H9 (cell line): ENCODE measurements at regions not wholly inside any gene's neighbourhood (a gene's known extent, or its start where the extent isn't known, plus 50 kb on each side); places are given as distances from the start of the nearest gene placed in this dataset.

Experiments used
- DNase-seq: peaks from one replicate; pipeline ENCODE4 v3.0.0-alpha.2; 2017
- H2AFZ ChIP-seq: one replicate; pipeline ENCODE4 v1.6.1; 2013; ENCODE audit warnings: mild to moderate bottlenecking, low read length, control low read depth, moderate library complexity
- H2AK5ac ChIP-seq: 2 replicates; pipeline ENCODE4 v1.6.1; 2013; ENCODE audit warnings: low read length, control low read depth, mixed read lengths; ENCODE audit not compliant: insufficient read length
- H2BK120ac ChIP-seq: one replicate; pipeline ENCODE4 v1.6.1; 2013; ENCODE audit warnings: low read depth, mild to moderate bottlenecking, low read length, control low read depth, inconsistent platforms; ENCODE audit not compliant: poor library complexity, severe bottlenecking
- H2BK12ac ChIP-seq: 2 replicates; pipeline ENCODE4 v1.6.1; 2013; ENCODE audit warnings: low read length, control low read depth, mixed read lengths, low read depth; ENCODE audit not compliant: insufficient read length
- H2BK15ac ChIP-seq: 2 replicates; pipeline ENCODE4 v1.6.1; 2013; ENCODE audit warnings: low read depth, low read length, control low read depth
- H2BK20ac ChIP-seq: one replicate; pipeline ENCODE4 v1.6.1; 2013; ENCODE audit warnings: low read depth, mild to moderate bottlenecking, low read length, control low read depth, inconsistent platforms; ENCODE audit not compliant: poor library complexity, severe bottlenecking
- H2BK5ac ChIP-seq: 2 replicates; pipeline ENCODE4 v1.6.1; 2013; ENCODE audit warnings: low read length, control low read depth, mixed read lengths; ENCODE audit not compliant: insufficient read length
- H3K14ac ChIP-seq: 2 replicates; pipeline ENCODE4 v1.6.1; 2013; ENCODE audit warnings: low read length, control low read depth; ENCODE audit not compliant: insufficient read depth
- H3K18ac ChIP-seq: 2 replicates; pipeline ENCODE4 v1.6.1; 2013; ENCODE audit warnings: low read depth, mild to moderate bottlenecking, mixed read lengths, low read length, control low read depth; ENCODE audit not compliant: insufficient read length
- H3K23ac ChIP-seq: 2 replicates; pipeline ENCODE4 v1.6.1; 2013; ENCODE audit warnings: low read length, control low read depth, mixed read lengths, low read depth; ENCODE audit not compliant: insufficient read length
- H3K23me2 ChIP-seq: 2 replicates; pipeline ENCODE4 v1.6.1; 2013; ENCODE audit warnings: low read depth, mild to moderate bottlenecking, mixed read lengths, low read length, control low read depth; ENCODE audit not compliant: insufficient read length, poor library complexity, severe bottlenecking
- H3K27ac ChIP-seq: 2 replicates; pipeline ENCODE4 v1.5.1; 2013; ENCODE audit warnings: low read length, control low read depth, mixed read lengths, low read depth; ENCODE audit not compliant: insufficient read length
- H3K27me3 ChIP-seq: 2 replicates; pipeline ENCODE4 v1.6.1; 2013; ENCODE audit warnings: low read length, control low read depth, inconsistent platforms; ENCODE audit not compliant: insufficient read depth
- H3K4ac ChIP-seq: 2 replicates; pipeline ENCODE4 v1.6.1; 2013; ENCODE audit warnings: low read depth, mild to moderate bottlenecking, control low read depth, inconsistent platforms, low read length, moderate library complexity
- H3K4me1 ChIP-seq: 2 replicates; pipeline ENCODE4 v1.6.1; 2013; ENCODE audit warnings: low read length, control low read depth, inconsistent platforms; ENCODE audit not compliant: insufficient read depth
- H3K4me2 ChIP-seq: 2 replicates; pipeline ENCODE4 v1.6.1; 2013; ENCODE audit warnings: low read length, control low read depth, mixed read lengths; ENCODE audit not compliant: insufficient read length, insufficient read depth
- H3K56ac ChIP-seq: 2 replicates; pipeline ENCODE4 v1.6.1; 2013; ENCODE audit warnings: low read depth, mild to moderate bottlenecking, mixed read lengths, low read length, control low read depth; ENCODE audit not compliant: insufficient read length
- H3K79me1 ChIP-seq: 2 replicates; pipeline ENCODE4 v1.6.1; 2013; ENCODE audit warnings: low read depth, mild to moderate bottlenecking, moderate library complexity, low read length, control low read depth, inconsistent platforms; ENCODE audit not compliant: insufficient read depth, poor library complexity, severe bottlenecking
- H3K79me2 ChIP-seq: 2 replicates; pipeline ENCODE4 v1.6.1; 2013; ENCODE audit warnings: low read length, control low read depth, inconsistent platforms; ENCODE audit not compliant: insufficient read depth
- H3K9ac ChIP-seq: 2 replicates; pipeline ENCODE4 v1.6.1; 2013; ENCODE audit warnings: low read length, control low read depth, mixed read lengths; ENCODE audit not compliant: insufficient read length; ENCODE audit errors: extremely low read depth
- H3K9me3 ChIP-seq: one replicate; pipeline ENCODE4 v1.6.1; 2013; ENCODE audit warnings: low read depth, low read length, inconsistent platforms; ENCODE audit not compliant: control insufficient read depth
- H3T11ph ChIP-seq: one replicate; pipeline ENCODE4 v1.6.1; 2013; ENCODE audit warnings: mild to moderate bottlenecking, low read length, control low read depth, inconsistent platforms
- H4K20me1 ChIP-seq: one replicate; pipeline ENCODE4 v1.6.1; 2013; ENCODE audit not compliant: control insufficient read depth, insufficient read length, insufficient read depth
- H4K5ac ChIP-seq: 2 replicates; pipeline ENCODE4 v1.6.1; 2013; ENCODE audit warnings: low read depth, mild to moderate bottlenecking, mixed read lengths, low read length, control low read depth; ENCODE audit not compliant: insufficient read length
- H4K8ac ChIP-seq: replicated peaks from 2 replicates; pipeline ENCODE4 v1.6.1; 2013; ENCODE audit warnings: low read length, control low read depth, mixed read lengths, low read depth; ENCODE audit not compliant: insufficient read length
- H4K91ac ChIP-seq: 2 replicates; pipeline ENCODE4 v1.6.1; 2013; ENCODE audit warnings: low read depth, mild to moderate bottlenecking, moderate library complexity, mixed read lengths, low read length, control low read depth; ENCODE audit not compliant: insufficient read length
- H3K27ac Mint-ChIP-seq, 3 experiments: 2 replicates in 2 of 3; 3 replicates in 1 of 3; pipeline ENCODE4 v1.8.0; 2020 to 2021; ENCODE audit warnings: mixed read lengths in 3 of 3, mild to moderate bottlenecking in 1 of 3, moderate library complexity in 1 of 3
- H3K27me3 Mint-ChIP-seq: 2 replicates; pipeline ENCODE4 v1.8.0; 2021; ENCODE audit warnings: low read depth, mild to moderate bottlenecking, moderate library complexity, mixed read lengths
- H3K36me3 Mint-ChIP-seq, 3 experiments: 2 replicates in 2 of 3; 3 replicates in 1 of 3; pipeline ENCODE4 v1.8.0; 2020 to 2021; ENCODE audit warnings: low read depth in 3 of 3, mixed read lengths in 3 of 3; ENCODE audit not compliant: insufficient read depth in 1 of 3
- H3K4me1 Mint-ChIP-seq, 2 experiments: 2 replicates each; pipeline ENCODE4 v1.8.0; 2020; ENCODE audit warnings: mixed read lengths in 2 of 2
- H3K4me3 Mint-ChIP-seq, 2 experiments: 2 replicates in 1 of 2; 3 replicates in 1 of 2; pipeline ENCODE4 v1.8.0; 2020 to 2021; ENCODE audit warnings: mild to moderate bottlenecking in 2 of 2, mixed read lengths in 2 of 2, moderate library complexity in 1 of 2
- H3K9me3 Mint-ChIP-seq, 2 experiments: 2 replicates in 1 of 2; 3 replicates in 1 of 2; pipeline ENCODE4 v1.8.0; 2020; ENCODE audit warnings: mild to moderate bottlenecking in 2 of 2, mixed read lengths in 2 of 2, moderate library complexity in 1 of 2
- CTCF ChIP-seq: fragments of 200-600 bp; sonication (generic); conservative IDR thresholded peaks from 3 replicates; pipeline ENCODE4 v1.8.0; 2021; ENCODE audit warnings: antibody characterized with exemption, mild to moderate bottlenecking

GRCh38 chr3:107204121-107204520, 173.1 kb upstream of the CCDC54 start:
- Histone ChIP-seq H3K9ac (no peak overlapping the region), H3K4ac (no peak overlapping the region), H4K91ac (no peak overlapping the region), H4K8ac (no peak overlapping the region), H3K18ac (no peak overlapping the region), H3K4me1 (no peaks in the 10 kb centered on the region; the same call in 1 of the 2 replicates), H2BK15ac (no peak overlapping the region), H3K56ac (no peak overlapping the region), H4K5ac (no peak overlapping the region), H3K23me2 (no peaks in the 10 kb centered on the region), H3K79me2 (no peaks in the 10 kb centered on the region), H2BK5ac (no peak overlapping the region), H3K4me2 (no peak overlapping the region), H2BK20ac (no peak overlapping the region), H3K27me3 (no peaks in the 10 kb centered on the region), H2AFZ (no peak overlapping the region), H3K79me1 (no peaks in the 10 kb centered on the region), H3K23ac (no peak overlapping the region), H2AK5ac (no peak overlapping the region), H3K9me3 (no peaks in the 10 kb centered on the region), H3T11ph (no peak overlapping the region), H2BK12ac (no peak overlapping the region), H3K27ac (no peak overlapping the region), H3K14ac (no peak overlapping the region), H4K20me1 (no peaks in the 10 kb centered on the region), H2BK120ac (no peak overlapping the region)
- H3K4me1 Mint-ChIP-seq = peaks cover 8 to 10% of the 10 kb centered on the region in 2 experiments
- H3K27me3 Mint-ChIP-seq = no peaks in the 10 kb centered on the region
- DNase-seq = no peak
- H3K4me3 Mint-ChIP-seq = no peak overlapping the region
- TF ChIP-seq CTCF = no peak
- H3K36me3 Mint-ChIP-seq = no peaks in the 10 kb centered on the region
- H3K9me3 Mint-ChIP-seq = no peaks in the 10 kb centered on the region
- H3K27ac Mint-ChIP-seq = no peak overlapping the region
